Neural progenitor cell (in vitro differentiated cells): ENCODE measurements at regions not wholly inside any gene's neighbourhood (a gene's known extent, or its start where the extent isn't known, plus 50 kb on each side); places are given as distances from the start of the nearest gene placed in this dataset.

Source experiments
- CTCF ChIP-seq: fragments of 200-600 bp; sonication (generic); IDR thresholded peaks from 2 replicates; pipeline ENCODE4 v1.5.1; 2017; ENCODE audit warnings: antibody characterized with exemption, mild to moderate bottlenecking
- EZH2 ChIP-seq: fragments of 200-600 bp; sonication (generic); IDR thresholded peaks from 2 replicates; pipeline ENCODE4 v1.6.1; 2017; ENCODE audit warnings: antibody characterized with exemption, mild to moderate bottlenecking, moderate library complexity

- TF ChIP-seq CTCF (no peak), EZH2 (no peak)
These were observed 231.6 kb downstream of the QKI start for GRCh38 chr6:163646133-163646532.
